Breast epithelium (tissue), 4 donors: ENCODE measurements at regions not wholly inside any gene's neighbourhood (a gene's known extent, or its start where the extent isn't known, plus 50 kb on each side); places are given as distances from the start of the nearest gene placed in this dataset.

ENCODE experiments used
- DNase-seq, 2 donors: peaks; one replicate each; pipeline ENCODE4 v3.0.0-alpha.2; 2019; ENCODE audit warnings: low spot score in 2 of 2
- H3K27ac ChIP-seq, 2 donors: fragments of 200-600 bp; sonication (generic) in 1 of 2; one replicate each; pipeline ENCODE4 v1.5.1; 2016 to 2019; ENCODE audit warnings: mild to moderate bottlenecking in 1 of 2
- H3K27me3 ChIP-seq, 2 donors: fragments of 200-600 bp; sonication (generic) in 1 of 2; one replicate each; pipeline versions ENCODE4 v1.5.1 to v1.6.0; 2017 to 2019; ENCODE audit warnings: control low read depth in 1 of 2, mild to moderate bottlenecking in 1 of 2
- H3K36me3 ChIP-seq: fragments of 200-600 bp; one replicate; pipeline ENCODE4 v1.5.1; 2019
- H3K4me1 ChIP-seq, 2 donors: fragments of 200-600 bp; sonication (generic); one replicate each; pipeline ENCODE4 v1.5.1; 2016 to 2019; ENCODE audit warnings: control low read depth in 1 of 2
- H3K4me3 ChIP-seq, 3 donors: fragments of 200-600 bp; sonication (generic); 1 replicate in 2 of 3; 2 replicates in 1 of 3; pipeline ENCODE4 v1.5.1; 2016 to 2019; ENCODE audit warnings: mild to moderate bottlenecking in 3 of 3, moderate library complexity in 2 of 3
- H3K9me3 ChIP-seq, 2 donors: fragments of 200-600 bp; sonication (generic) in 1 of 2; one replicate each; pipeline ENCODE4 v1.5.1; 2016 to 2019; ENCODE audit warnings: control low read depth in 1 of 2
- POLR2A ChIP-seq: fragments of 450-650 bp; IDR thresholded peaks from one replicate; pipeline ENCODE4 v1.6.1; 2016; ENCODE audit warnings: antibody characterized with exemption, mild to moderate bottlenecking, moderate library complexity
- POLR2AphosphoS5 ChIP-seq, 3 donors: sonication (generic); formaldehyde crosslinking; IDR thresholded peaks; one replicate each; pipeline ENCODE4 v1.6.1; 2017; ENCODE audit warnings: antibody characterized with exemption in 3 of 3
- intact Hi-C: fragments of 100-400 bp; cut with DNase I; formaldehyde crosslinking; loops from one replicate; pipeline ENCODE4 v1.15.1; 2023; ENCODE audit warnings: low total_unique reads
- TF ChIP-seq, protein P1 (sequence below), 3 donors: fragments of 450-650 bp; IDR thresholded peaks; one replicate each; pipeline ENCODE4 v1.5.1; 2016 to 2017; ENCODE audit warnings: antibody characterized with exemption in 3 of 3, mild to moderate bottlenecking in 3 of 3, moderate library complexity in 3 of 3

DNA sequence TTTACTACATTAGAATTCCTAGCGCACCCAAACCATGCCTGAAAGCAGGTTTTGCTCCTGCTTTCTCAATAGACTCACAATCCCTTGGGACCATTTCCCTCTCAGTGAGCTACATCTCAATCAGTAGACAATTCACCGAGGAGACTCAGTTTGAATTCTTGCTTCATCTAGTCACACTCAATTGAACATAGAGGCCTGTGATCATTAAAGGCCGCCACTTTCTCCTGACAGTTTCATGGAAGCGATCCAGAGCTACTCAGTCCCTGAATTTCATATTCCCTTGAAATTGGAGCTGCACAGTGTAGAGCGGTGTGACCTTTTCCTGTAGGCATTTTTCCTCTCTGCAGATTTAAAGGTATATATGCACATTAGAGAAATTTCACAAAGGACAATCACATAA, 193.9 kb upstream of the SPOCK3 start:
- Histone ChIP-seq H3K36me3 (no peaks in the 10 kb centered on the region), H3K9me3 (peaks cover 0 to 8% of the 10 kb centered on the region in 2 donors), H3K27ac (no peak overlapping the region), H3K4me1 (no peaks in the 10 kb centered on the region), H3K4me3 (no peak overlapping the region), H3K27me3 (no peaks in the 10 kb centered on the region)
- intact Hi-C loops = no loop called here
- TF ChIP-seq POLR2AphosphoS5 (IDR thresholded peaks at IDR 0.05) (no peak), POLR2A (no peak)
- TF ChIP-seq, protein P1, sequence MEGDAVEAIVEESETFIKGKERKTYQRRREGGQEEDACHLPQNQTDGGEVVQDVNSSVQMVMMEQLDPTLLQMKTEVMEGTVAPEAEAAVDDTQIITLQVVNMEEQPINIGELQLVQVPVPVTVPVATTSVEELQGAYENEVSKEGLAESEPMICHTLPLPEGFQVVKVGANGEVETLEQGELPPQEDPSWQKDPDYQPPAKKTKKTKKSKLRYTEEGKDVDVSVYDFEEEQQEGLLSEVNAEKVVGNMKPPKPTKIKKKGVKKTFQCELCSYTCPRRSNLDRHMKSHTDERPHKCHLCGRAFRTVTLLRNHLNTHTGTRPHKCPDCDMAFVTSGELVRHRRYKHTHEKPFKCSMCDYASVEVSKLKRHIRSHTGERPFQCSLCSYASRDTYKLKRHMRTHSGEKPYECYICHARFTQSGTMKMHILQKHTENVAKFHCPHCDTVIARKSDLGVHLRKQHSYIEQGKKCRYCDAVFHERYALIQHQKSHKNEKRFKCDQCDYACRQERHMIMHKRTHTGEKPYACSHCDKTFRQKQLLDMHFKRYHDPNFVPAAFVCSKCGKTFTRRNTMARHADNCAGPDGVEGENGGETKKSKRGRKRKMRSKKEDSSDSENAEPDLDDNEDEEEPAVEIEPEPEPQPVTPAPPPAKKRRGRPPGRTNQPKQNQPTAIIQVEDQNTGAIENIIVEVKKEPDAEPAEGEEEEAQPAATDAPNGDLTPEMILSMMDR (IDR thresholded peaks at IDR 0.05) = no peak
- no peak for DNase-seq

DNA sequence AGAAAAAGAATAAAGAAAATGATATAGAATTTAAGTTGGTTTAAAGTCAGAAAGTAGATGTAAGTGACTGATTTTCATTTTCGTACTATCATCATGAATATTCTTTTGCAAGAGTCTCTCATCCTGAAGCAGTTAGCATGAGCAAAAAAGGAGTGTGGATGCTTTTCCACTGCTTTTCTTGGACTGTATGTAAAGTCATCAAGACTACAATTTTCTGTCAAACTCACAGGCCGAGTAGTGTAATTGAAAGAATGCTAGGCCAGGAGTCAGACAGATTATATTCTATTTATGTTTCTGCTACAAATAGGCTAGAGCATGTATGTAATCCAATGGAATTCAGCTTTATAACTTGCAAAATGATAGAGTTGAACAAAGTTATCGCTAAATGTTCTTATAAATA, 197.1 kb upstream of the SPOCK3 start:
- H3K36me3 ChIP-seq = no peaks in the 10 kb centered on the region
- intact Hi-C loops = no loop called here
- H3K9me3 ChIP-seq = peaks cover 0 to 8% of the 10 kb centered on the region in 2 donors
- no peak overlapping the region for H3K27ac ChIP-seq
- TF ChIP-seq, protein P1 (IDR thresholded peaks at IDR 0.05) = no peak
- TF ChIP-seq POLR2AphosphoS5 (IDR thresholded peaks at IDR 0.05) (no peak), POLR2A (no peak)
- H3K4me3 ChIP-seq = no peak overlapping the region
- no peak for DNase-seq
- H3K27me3 ChIP-seq = no peaks in the 10 kb centered on the region
- no peaks in the 10 kb centered on the region for H3K4me1 ChIP-seq

DNA sequence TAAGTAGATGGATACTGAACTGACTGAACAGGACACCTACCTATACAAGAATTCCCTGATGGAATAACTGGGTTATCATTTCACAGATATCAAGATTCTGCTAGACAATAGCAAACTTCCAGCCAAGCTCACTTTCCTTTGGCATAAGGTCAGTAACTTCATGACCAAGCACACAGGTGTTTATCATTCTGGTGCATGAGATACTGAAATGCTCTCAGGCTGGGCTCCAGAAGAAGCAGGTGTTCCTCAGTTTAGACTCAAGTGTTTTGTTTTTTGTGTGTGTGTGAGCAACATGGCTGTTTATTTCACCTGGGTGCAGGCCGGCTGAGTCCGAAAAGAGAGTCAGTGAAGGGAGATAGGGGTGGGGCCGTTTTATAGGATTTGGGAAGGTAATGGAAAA, 201.5 kb upstream of the SPOCK3 start:
- peaks cover 0 to 8% of the 10 kb centered on the region in 2 donors for H3K9me3 ChIP-seq
- H3K27ac ChIP-seq = no peak overlapping the region
- intact Hi-C loops = no loop called here
- TF ChIP-seq POLR2A (no peak), POLR2AphosphoS5 (IDR thresholded peaks at IDR 0.05) (no peak)
- TF ChIP-seq, protein P1 (IDR thresholded peaks at IDR 0.05) = no peak
- no peaks in the 10 kb centered on the region for H3K27me3 ChIP-seq
- no peaks in the 10 kb centered on the region for H3K36me3 ChIP-seq
- H3K4me1 ChIP-seq = no peaks in the 10 kb centered on the region
- no peak for DNase-seq
- H3K4me3 ChIP-seq = no peak overlapping the region

DNA sequence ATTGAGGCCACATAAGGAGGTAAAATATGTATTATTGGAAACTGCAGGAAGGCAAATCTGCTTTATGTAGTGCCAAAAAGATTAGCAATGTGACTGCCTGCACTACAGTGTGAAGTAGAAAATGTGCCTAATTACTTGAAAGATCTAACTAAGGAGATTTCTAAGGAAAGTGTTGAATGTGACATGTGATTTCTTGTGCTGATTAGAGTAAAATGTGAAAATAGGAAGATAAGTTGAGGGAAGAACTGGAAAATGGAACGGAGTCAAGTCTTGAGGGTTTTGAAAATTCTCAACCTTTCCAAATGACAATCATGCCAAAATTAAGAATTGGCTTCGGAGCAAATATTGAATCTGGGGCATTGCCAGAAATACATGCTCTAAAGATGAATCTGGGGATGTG, 209.5 kb upstream of the SPOCK3 start:
- Histone ChIP-seq H3K4me3 (no peak overlapping the region), H3K27ac (no peak overlapping the region), H3K27me3 (no peaks in the 10 kb centered on the region), H3K9me3 (no peaks in the 10 kb centered on the region), H3K36me3 (no peaks in the 10 kb centered on the region), H3K4me1 (no peaks in the 10 kb centered on the region)
- no peak for DNase-seq
- TF ChIP-seq, protein P1 (IDR thresholded peaks at IDR 0.05) = no peak
- TF ChIP-seq POLR2A (no peak), POLR2AphosphoS5 (IDR thresholded peaks at IDR 0.05) (no peak)
- intact Hi-C loops = no loop called here

DNA sequence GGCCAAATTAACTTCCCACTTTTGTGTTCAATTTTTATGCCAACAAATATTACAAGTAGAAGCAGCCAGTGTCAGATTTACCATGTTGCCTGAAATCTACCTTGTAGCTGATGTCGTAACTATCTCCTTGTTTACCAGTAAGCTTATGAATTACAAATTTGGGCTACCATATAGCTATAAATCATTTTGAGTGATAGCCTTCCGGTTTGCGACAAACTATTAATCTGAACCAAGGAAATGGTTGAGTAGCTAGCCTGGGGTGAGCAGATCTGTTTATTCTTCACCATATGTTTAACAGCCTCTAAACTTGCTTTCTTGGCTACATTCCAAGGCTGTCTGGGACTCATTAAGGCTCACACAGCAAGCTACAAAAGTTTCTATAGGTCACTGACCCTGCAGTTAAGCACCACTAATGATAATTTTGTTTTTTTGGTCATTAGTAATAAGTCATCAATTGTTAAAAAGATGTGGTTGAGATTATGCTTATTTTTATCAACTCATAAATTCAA, 218.7 kb upstream of the SPOCK3 start:
- Histone ChIP-seq H3K9me3 (no peaks in the 10 kb centered on the region), H3K4me3 (no peak overlapping the region), H3K27ac (no peak overlapping the region), H3K36me3 (no peaks in the 10 kb centered on the region), H3K4me1 (no peaks in the 10 kb centered on the region), H3K27me3 (no peaks in the 10 kb centered on the region)
- intact Hi-C loops = no loop called here
- TF ChIP-seq, protein P1 (IDR thresholded peaks at IDR 0.05) = no peak
- TF ChIP-seq POLR2A (no peak), POLR2AphosphoS5 (IDR thresholded peaks at IDR 0.05) (no peak)
- no peak for DNase-seq
